Common myeloid progenitor, CD34-positive (primary cell): ENCODE measurements at regions not wholly inside any gene's neighbourhood (a gene's known extent, or its start where the extent isn't known, plus 50 kb on each side); places are given as distances from the start of the nearest gene placed in this dataset.

Experiments
- CTCF ChIA-PET: fragments of 350-600 bp; sonication (Branson Sonifier 250); formaldehyde crosslinking; loops from one replicate; lab custom pipeline; 2021; ENCODE audit warnings: antibody characterized with exemption; lab: Charles Lee
- POLR2A ChIA-PET: fragments of 350-600 bp; sonication (Branson Sonifier 250); formaldehyde crosslinking; loops from one replicate; lab custom pipeline; 2021; ENCODE audit warnings: antibody characterized with exemption; lab: Charles Lee
- DNase-seq, 3 donors: peaks; one replicate each; pipeline versions ENCODE4 v3.0.0 to v3.0.0-alpha.2; 2013
- H3K27ac ChIP-seq, 2 experiments: 1 replicate in 1 of 2; 2 replicates in 1 of 2; pipeline ENCODE4 v1.7.0; 2013; ENCODE audit warnings: inconsistent platforms in 2 of 2, low read length in 2 of 2, mild to moderate bottlenecking in 2 of 2, low read depth in 1 of 2, moderate library complexity in 1 of 2; ENCODE audit not compliant: severe bottlenecking in 2 of 2, insufficient read depth in 1 of 2, poor library complexity in 1 of 2
- H3K27me3 ChIP-seq, 5 experiments: replicated peaks in 2 of 5; 1 replicate in 3 of 5; 2 replicates in 2 of 5; pipeline versions ENCODE4 v1.6.1 to v1.7.0; 2013; ENCODE audit warnings: low read length in 4 of 5, mild to moderate bottlenecking in 2 of 5, moderate library complexity in 2 of 5, inconsistent platforms in 1 of 5; ENCODE audit not compliant: insufficient read depth in 5 of 5, control insufficient read depth in 4 of 5
- H3K36me3 ChIP-seq, 4 experiments: 1 replicate in 2 of 4; 2 replicates in 2 of 4; pipeline versions ENCODE4 v1.6.1 to v1.7.0; 2013; ENCODE audit warnings: low read length in 3 of 4, control low read depth in 1 of 4, mild to moderate bottlenecking in 1 of 4; ENCODE audit not compliant: control insufficient read depth in 4 of 4, insufficient read depth in 4 of 4
- H3K4me1 ChIP-seq, 4 experiments: 1 replicate in 3 of 4; 2 replicates in 1 of 4; pipeline versions ENCODE4 v1.6.1 to v1.7.1; 2013; ENCODE audit warnings: low read length in 3 of 4, mild to moderate bottlenecking in 3 of 4, control low read depth in 1 of 4, inconsistent platforms in 1 of 4, moderate library complexity in 1 of 4; ENCODE audit not compliant: control insufficient read depth in 4 of 4, insufficient read depth in 4 of 4; ENCODE audit errors: control extremely low read depth in 1 of 4
- H3K4me3 ChIP-seq, 7 experiments: 1 replicate in 4 of 7; 2 replicates in 3 of 7; pipeline versions ENCODE4 v1.5.1 to v1.7.0; 2013; ENCODE audit warnings: mild to moderate bottlenecking in 7 of 7, low read length in 6 of 7, moderate library complexity in 6 of 7, inconsistent platforms in 2 of 7, low read depth in 2 of 7, control low read depth in 1 of 7; ENCODE audit not compliant: insufficient read depth in 4 of 7, control insufficient read depth in 1 of 7; ENCODE audit errors: extremely low read depth in 1 of 7
- H3K9me3 ChIP-seq, 5 experiments: 1 replicate in 4 of 5; 2 replicates in 1 of 5; pipeline versions ENCODE4 v1.6.1 to v1.7.1; 2013; ENCODE audit warnings: low read length in 4 of 5, mild to moderate bottlenecking in 2 of 5, inconsistent platforms in 1 of 5, low read depth in 1 of 5, moderate library complexity in 1 of 5; ENCODE audit not compliant: control insufficient read depth in 4 of 5, insufficient read depth in 2 of 5; ENCODE audit errors: control extremely low read depth in 1 of 5
- WGBS: methylation state at CpG from one replicate; pipeline ENCODE4 v1.1.5; 2013; ENCODE audit not compliant: insufficient coverage; 5-methylcytosine and 5-hydroxymethylcytosine counted together

DNA sequence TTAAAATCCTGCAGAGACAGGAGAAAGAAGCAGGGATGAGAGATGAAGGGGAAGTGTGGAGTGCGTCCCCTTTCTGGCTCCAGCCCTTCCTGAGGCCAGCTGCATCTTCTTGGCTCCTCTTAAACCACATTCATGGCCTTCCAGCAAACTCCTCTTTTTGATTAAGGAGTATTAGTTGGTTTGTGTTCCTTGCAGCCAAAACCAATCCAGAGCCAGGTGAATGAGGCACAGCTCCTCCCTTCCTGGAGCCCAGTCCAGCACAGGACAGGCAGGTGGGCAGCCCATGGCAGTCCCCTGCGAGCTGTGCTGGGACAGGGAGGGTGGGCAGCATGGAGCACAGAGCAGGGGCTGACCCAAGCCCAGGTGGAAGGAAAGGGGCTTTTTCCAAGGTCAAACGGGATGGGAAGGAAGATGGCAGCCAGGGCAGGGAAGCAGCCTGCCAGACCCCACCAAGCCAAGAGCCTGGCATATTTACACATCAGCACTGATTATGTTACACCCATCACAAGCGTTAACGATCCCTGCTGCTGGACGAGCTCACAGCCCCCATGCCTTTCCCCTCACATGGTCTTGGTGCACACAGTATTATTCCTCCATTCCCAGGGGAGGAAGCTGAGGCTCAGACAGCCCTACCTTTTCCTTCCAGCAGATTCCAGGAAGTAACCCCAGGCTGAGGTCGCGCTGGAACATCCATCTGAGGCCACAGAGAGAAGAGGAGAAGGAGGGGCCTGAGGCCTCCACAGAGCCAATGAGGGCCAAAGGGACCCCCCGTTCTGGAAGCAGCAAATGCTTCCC lies 175.6 kb downstream of the SMAD6 start:
- H3K27me3 ChIP-seq: peaks cover 0 to 2% (median 0%) of the 10 kb centered on the region in 5 experiments
- no peak overlapping the region for H3K27ac ChIP-seq
- POLR2A ChIA-PET: no interaction called here

DNA sequence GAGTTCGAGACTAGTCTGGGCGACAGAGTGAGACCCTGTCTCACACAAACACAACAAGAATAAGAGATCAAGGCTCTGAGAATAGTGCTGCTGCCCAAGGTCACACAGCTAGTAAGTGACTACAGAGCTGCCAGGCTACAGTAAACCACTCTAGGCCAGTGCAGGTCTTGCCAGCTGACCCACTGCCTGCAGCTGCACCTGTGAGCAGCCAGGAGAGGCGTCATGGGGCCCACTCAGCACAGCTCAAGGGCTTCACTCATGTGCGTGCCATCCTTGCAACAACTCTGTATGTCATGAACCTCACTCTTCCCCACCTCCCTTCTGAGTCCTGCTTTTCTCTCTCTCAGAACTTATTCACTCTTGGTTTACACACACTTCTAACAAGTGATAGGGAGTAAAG lies 176.7 kb downstream of the SMAD6 start:
- no peaks in the 10 kb centered on the region for H3K9me3 ChIP-seq
- peaks cover 0 to 5% (median 0%) of the 10 kb centered on the region in 4 experiments for H3K4me1 ChIP-seq
- ChIA-PET CTCF (no interaction called here), POLR2A (no interaction called here)
- peaks cover 0 to 2% (median 0%) of the 10 kb centered on the region in 5 experiments for H3K27me3 ChIP-seq
- H3K36me3 ChIP-seq: no peaks in the 10 kb centered on the region
- DNase-seq: no peak
- H3K4me3 ChIP-seq: no peak overlapping the region
- 100% methylated on average over 4 of the region's 4 CpGs for WGBS
- no peak overlapping the region for H3K27ac ChIP-seq

More for the DNA sequence above, 175.6 kb downstream of the SMAD6 start:
- no peaks in the 10 kb centered on the region for H3K9me3 ChIP-seq
- CTCF ChIA-PET: interaction anchor here (2.0 kb wide), 1 partner anchor 14 kb away, joined by 4 read pairs; no protein-coding TSS in a partner anchor
- H3K4me3 ChIP-seq: no peak overlapping the region
- DNase-seq: no peak
- peaks cover 0 to 4% (median 0%) of the 10 kb centered on the region in 4 experiments for H3K4me1 ChIP-seq
- H3K36me3 ChIP-seq: no peaks in the 10 kb centered on the region
- 75% methylated on average over 8 of the region's 9 CpGs for WGBS

DNA sequence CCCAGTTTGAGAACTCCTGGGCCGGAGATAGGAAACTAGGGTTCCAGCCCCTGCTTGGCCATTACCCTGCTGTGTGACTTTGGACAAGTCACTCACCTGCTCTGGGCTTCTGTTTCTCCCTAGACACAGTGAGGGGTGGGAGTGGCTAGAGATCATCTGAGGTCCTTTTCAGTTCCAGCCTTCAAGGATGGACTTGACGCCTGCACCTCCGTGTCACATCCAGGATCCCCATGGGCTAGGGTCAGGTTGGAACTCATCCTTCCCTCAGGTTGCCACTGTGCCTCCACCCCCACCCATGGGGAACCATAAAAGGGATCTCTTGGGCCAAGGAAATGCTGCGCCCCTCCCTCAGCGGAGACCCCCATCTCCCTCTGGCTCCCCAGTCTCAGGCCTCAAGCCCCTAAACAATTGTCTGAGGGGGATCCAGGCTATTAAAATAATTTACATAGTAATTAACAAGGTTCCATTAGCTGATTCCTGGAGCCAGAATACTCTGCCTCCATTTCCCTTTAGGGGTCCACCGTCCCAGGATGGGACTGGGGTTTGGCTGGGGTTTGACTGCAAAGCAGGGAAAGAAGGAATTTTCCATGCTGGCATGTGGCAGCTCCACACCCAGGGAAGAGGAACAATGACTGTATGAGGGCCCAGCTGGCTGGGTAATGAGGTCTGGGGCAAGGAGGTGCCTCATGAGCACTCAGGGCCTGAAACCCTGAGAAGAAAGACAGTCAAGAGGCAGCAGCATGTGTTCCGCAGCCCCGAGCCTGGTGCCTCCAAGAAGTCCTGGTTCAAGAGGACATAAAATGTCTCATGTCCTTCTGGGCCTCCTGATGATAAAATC lies 177.7 kb downstream of the SMAD6 start:
- H3K27me3 ChIP-seq: peaks cover 0 to 2% (median 0%) of the 10 kb centered on the region in 5 experiments
- H3K4me1 ChIP-seq: peaks cover 0 to 5% (median 0%) of the 10 kb centered on the region in 4 experiments
- H3K4me3 ChIP-seq: no peak overlapping the region
- CTCF ChIA-PET: interaction anchor here (0.6 to 2.3 kb wide), 4 partner anchors 10 to 167 kb away, joined by 3 to 5 read pairs (median 4); no protein-coding TSS in a partner anchor
- no peak overlapping the region for H3K27ac ChIP-seq
- no peaks in the 10 kb centered on the region for H3K9me3 ChIP-seq
- DNase-seq: no peak
- no peaks in the 10 kb centered on the region for H3K36me3 ChIP-seq
- POLR2A ChIA-PET: no interaction called here
- 100% methylated on average over 6 of the region's 8 CpGs for WGBS

DNA sequence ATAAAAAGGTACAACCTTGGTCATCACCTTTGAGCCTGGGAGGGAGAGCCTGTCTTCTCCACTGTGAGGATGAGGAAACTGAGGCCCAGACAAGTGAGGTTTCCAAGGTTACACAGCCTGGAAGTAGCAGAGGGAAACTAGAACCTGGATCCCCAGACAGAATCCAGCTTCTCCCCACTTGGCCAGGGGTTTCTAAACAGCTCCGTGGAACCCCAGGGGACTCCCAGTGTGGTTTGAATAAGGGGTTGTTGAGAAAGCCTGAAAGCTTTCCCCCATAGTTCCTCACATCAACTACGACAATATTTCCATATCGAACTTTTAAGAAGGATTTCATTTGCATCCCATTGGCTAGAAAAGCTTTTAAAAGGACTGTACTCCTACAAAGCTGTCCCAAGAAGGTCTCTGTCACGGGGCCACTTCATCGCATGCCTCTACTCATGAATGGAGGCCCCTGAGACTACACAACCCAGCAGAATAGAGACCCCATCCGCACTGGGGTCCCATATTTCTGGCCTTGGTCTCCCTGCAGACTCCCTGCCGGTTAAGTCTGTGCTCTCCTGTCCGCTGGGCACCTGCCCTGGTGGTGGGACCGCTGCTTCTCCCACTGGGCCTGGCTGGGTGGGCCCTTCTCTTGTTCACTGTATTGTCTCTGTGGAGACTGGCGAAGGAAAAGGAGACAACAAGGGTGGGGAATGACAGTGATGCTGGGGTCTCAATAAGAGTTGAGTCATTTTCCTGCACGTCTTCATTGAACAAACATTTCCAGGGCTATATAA lies 178.5 kb downstream of the SMAD6 start:
- Histone ChIP-seq H3K27me3 (peaks cover 0 to 2% (median 2%) of the 10 kb centered on the region in 5 experiments), H3K27ac (no peak overlapping the region), H3K36me3 (no peaks in the 10 kb centered on the region), H3K4me3 (no peak overlapping the region), H3K9me3 (no peaks in the 10 kb centered on the region), H3K4me1 (peaks cover 0 to 5% (median 0%) of the 10 kb centered on the region in 4 experiments)
- no peak for DNase-seq
- ChIA-PET CTCF (interaction anchor here (1.0 to 2.3 kb wide), 3 partner anchors 9 to 29 kb away, joined by 3 to 5 read pairs (median 5); no protein-coding TSS in a partner anchor), POLR2A (no interaction called here)
- WGBS: 100% methylated on average over 7 of the region's 11 CpGs

DNA sequence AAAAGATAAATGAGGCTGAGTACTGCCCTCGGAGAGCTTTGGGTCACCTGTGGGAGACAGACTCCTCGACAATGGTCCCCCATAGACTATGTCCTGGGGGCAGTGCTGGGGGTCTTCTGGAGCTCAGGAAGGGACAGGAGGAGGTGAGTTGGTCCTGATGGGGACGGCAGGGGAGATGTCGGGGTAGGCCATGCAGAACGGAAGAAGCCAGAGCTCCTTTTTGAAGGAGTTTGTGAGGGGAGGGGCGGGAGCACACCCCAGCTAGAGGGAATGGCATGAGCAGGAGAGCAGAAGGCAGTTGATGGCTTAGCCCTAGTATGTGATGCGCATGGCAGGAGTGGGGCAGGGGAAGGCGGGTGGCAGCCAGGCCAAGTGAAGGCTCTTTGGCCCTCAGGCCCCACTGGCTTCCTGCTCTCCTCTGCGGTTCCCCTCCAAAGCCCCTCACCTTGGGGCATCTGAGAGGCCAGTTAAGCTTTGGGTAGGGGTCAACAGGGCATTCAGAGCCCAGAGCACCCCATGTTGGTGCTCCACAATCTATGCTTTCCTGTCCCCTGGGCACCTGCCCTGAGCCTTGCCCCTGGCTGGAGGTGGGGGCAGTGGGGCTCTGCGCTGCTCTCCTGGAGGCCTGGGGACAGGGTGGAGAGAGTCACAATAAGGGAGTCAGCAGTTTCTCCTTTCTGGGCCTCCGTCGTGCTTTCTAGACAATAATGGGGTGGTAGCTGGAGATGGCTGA lies 179.3 kb downstream of the SMAD6 start:
- WGBS: 97% methylated on average over 10 of the region's 12 CpGs
- DNase-seq: no peak
- no peak overlapping the region for H3K4me3 ChIP-seq

More for the DNA sequence above, 179.3 kb downstream of the SMAD6 start:
- ChIA-PET CTCF (interaction anchor here (1.6 to 2.3 kb wide), 2 partner anchors 10 to 30 kb away, joined by 5 read pairs; no protein-coding TSS in a partner anchor), POLR2A (no interaction called here)
- peaks cover 0 to 5% (median 0%) of the 10 kb centered on the region in 4 experiments for H3K4me1 ChIP-seq
- peaks cover 0 to 2% (median 0%) of the 10 kb centered on the region in 5 experiments for H3K9me3 ChIP-seq
- no peaks in the 10 kb centered on the region for H3K36me3 ChIP-seq
- no peak overlapping the region for H3K27ac ChIP-seq
- H3K27me3 ChIP-seq: peaks cover 0 to 2% (median 2%) of the 10 kb centered on the region in 5 experiments
